ENCODE measurements at regions not wholly inside any gene's neighbourhood (a gene's known extent, or its start where the extent isn't known, plus 50 kb on each side); places are given as distances from the start of the nearest gene placed in this dataset.

DNA sequence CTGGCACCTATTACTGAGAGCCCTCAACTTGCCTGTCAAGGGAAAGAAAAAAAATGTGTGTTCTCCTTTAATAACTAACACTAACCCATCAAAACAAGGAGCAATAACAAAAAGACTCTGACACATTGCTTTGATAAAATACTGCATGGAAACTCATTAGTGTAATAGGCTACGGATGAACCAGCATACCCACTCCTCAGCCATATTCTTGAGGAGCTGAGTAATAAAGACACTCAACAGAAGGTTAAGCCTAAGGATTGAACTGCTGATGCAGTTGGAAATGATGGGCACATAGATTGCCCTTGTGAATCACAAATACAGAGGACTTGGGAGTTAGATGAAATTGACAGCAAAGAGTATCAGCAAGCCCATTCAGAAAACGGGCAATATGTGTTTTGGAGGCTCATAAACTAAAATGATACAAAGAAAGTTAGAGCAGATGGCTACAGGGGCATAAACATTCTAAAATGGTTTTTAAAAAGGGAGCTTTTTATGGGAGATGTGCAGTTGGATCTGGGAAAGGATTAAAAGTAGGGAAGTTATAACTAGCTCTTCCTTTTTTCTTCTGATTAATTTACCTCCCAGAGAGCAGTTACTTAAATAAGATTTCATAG, 447.6 kb upstream of the IL12A start (continued):
- TF ChIP-seq, protein P1, sequence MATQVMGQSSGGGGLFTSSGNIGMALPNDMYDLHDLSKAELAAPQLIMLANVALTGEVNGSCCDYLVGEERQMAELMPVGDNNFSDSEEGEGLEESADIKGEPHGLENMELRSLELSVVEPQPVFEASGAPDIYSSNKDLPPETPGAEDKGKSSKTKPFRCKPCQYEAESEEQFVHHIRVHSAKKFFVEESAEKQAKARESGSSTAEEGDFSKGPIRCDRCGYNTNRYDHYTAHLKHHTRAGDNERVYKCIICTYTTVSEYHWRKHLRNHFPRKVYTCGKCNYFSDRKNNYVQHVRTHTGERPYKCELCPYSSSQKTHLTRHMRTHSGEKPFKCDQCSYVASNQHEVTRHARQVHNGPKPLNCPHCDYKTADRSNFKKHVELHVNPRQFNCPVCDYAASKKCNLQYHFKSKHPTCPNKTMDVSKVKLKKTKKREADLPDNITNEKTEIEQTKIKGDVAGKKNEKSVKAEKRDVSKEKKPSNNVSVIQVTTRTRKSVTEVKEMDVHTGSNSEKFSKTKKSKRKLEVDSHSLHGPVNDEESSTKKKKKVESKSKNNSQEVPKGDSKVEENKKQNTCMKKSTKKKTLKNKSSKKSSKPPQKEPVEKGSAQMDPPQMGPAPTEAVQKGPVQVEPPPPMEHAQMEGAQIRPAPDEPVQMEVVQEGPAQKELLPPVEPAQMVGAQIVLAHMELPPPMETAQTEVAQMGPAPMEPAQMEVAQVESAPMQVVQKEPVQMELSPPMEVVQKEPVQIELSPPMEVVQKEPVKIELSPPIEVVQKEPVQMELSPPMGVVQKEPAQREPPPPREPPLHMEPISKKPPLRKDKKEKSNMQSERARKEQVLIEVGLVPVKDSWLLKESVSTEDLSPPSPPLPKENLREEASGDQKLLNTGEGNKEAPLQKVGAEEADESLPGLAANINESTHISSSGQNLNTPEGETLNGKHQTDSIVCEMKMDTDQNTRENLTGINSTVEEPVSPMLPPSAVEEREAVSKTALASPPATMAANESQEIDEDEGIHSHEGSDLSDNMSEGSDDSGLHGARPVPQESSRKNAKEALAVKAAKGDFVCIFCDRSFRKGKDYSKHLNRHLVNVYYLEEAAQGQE (IDR thresholded peaks at IDR 0.05; ENCODE audit: unreplicated experiment): no peak
- TF ChIP-seq EZH2 (IDR thresholded peaks at IDR 0.05; ENCODE audit: low read depth, unreplicated experiment): no peak
- TF ChIP-seq CREB1 (CRISPR knock-in tag; IDR thresholded peaks at IDR 0.05; ENCODE audit: low read depth): no peak
- TF ChIP-seq JUNB (IDR thresholded peaks at IDR 0.05; ENCODE audit: unreplicated experiment): no peak
- TF ChIP-seq EZH2phosphoT487 (IDR thresholded peaks at IDR 0.05; ENCODE audit: unreplicated experiment): no peak
- no peak for TF ChIP-seq STAT1 (IDR thresholded peaks at IDR 0.05; ENCODE audit: unreplicated experiment)

DNA sequence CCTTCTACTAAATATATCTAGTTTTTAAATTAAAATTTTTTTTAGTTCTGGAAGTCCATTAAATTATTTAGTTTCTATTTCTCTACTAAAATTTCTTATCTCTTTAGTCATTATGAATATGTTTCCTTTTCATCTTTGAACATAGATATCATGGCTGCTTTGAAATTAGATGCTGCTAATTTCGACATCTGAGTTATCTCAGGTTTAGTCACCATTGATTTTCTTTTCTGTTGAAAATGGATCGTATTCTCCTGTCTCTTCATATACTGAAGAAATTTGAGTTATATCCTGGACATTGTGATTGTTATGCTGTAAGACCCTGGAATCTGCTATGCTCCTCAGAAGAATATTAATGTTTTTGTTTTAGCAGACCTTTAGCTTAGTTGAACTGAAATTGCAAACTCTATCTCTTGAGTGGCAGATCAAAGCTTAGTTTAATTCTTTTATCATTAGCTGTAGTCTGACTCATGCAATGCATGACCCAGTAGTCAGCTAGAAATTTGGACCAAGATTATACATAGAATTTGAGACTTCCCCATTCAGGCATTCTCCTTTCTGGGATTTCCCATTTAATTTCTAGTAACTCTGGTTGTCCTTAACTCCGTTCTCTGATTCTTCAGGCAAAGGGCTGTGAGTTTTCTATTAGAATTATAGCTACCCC, 439.8 kb upstream of the IL12A start:
- H3K27me3 Mint-ChIP-seq (ENCODE audit: insufficient read depth, low read depth, poor library complexity): no peaks in the 10 kb centered on the region
- H3K79me2 ChIP-seq (replicated peaks; ENCODE audit: insufficient read depth): no peaks in the 10 kb centered on the region
- no peak overlapping the region for H3K4me3 ChIP-seq
- DNase-seq (ENCODE audit: low spot score) (no peak), ATAC-seq (no peak)
- no peaks in the 10 kb centered on the region for H3K36me3 ChIP-seq (ENCODE audit: insufficient read depth)
- H3F3A ChIP-seq (replicated peaks; ENCODE audit: low read depth): no peaks in the 10 kb centered on the region
- no peak overlapping the region for H3K4me2 ChIP-seq
- no peaks in the 10 kb centered on the region for H3K36me3 Mint-ChIP-seq (ENCODE audit: low read depth)
- no peak overlapping the region for H3K27ac ChIP-seq (ENCODE audit: low read depth)
- H2AFZ ChIP-seq: no peak overlapping the region
- no peaks in the 10 kb centered on the region for H3K4me1 Mint-ChIP-seq
- H3K9me3 Mint-ChIP-seq: peaks cover 3% of the 10 kb centered on the region; the same call in 1 of the 3 replicates
- no peak overlapping the region for H3K4me3 Mint-ChIP-seq
- no peaks in the 10 kb centered on the region for H3K4me1 ChIP-seq (ENCODE audit: insufficient read depth)
- H4K20me1 ChIP-seq (replicated peaks; ENCODE audit: insufficient read depth): no peaks in the 10 kb centered on the region; the same call in 1 of the 2 replicates
- H3K9me2 ChIP-seq (ENCODE audit: insufficient read depth): no peaks in the 10 kb centered on the region
- no peaks in the 10 kb centered on the region for H3K27me3 ChIP-seq (ENCODE audit: insufficient read depth)
- H3K27ac Mint-ChIP-seq: no peak overlapping the region
- TF ChIP-seq JUNB (IDR thresholded peaks at IDR 0.05; ENCODE audit: unreplicated experiment): no peak
- TF ChIP-seq ZNF462 (CRISPR knock-in tag; IDR thresholded peaks at IDR 0.05): no peak
- no peak for TF ChIP-seq CREB1 (CRISPR knock-in tag; IDR thresholded peaks at IDR 0.05; ENCODE audit: low read depth)
- TF ChIP-seq, protein P1 (IDR thresholded peaks at IDR 0.05; ENCODE audit: unreplicated experiment): no peak
- no peak for TF ChIP-seq POLR2AphosphoS5 (IDR thresholded peaks at IDR 0.05; ENCODE audit: low read depth)
- no peak for TF ChIP-seq EZH2phosphoT487 (IDR thresholded peaks at IDR 0.05; ENCODE audit: unreplicated experiment)
- no peak for TF ChIP-seq ZNF114 (CRISPR knock-in tag; IDR thresholded peaks at IDR 0.05)
- no peak for TF ChIP-seq ZNF331 (CRISPR knock-in tag; IDR thresholded peaks at IDR 0.05; ENCODE audit: low read depth)
- no peak for TF ChIP-seq STAT1 (IDR thresholded peaks at IDR 0.05; ENCODE audit: unreplicated experiment)
- no peak for TF ChIP-seq EZH2 (IDR thresholded peaks at IDR 0.05; ENCODE audit: low read depth, unreplicated experiment)
